Testis (tissue), 2 donors: ENCODE measurements at regions not wholly inside any gene's neighbourhood (a gene's known extent, or its start where the extent isn't known, plus 50 kb on each side); places are given as distances from the start of the nearest gene placed in this dataset.
"Not testable (repeated sequence)": the region's sequence is repeated elsewhere in the genome, so short reads cannot be mapped to it uniquely, and the experiment has no call there.

ENCODE experiments used
- CTCF ChIP-seq, 3 experiments: fragments of 450-650 bp in 2 of 3; fragments of 200-600 bp in 1 of 3; sonication (generic) in 1 of 3; IDR thresholded peaks; one replicate each; pipeline ENCODE4 v1.5.1; 2016 to 2019; ENCODE audit warnings: antibody characterized with exemption in 3 of 3, mild to moderate bottlenecking in 2 of 3, moderate library complexity in 1 of 3
- POLR2A ChIP-seq: fragments of 450-650 bp; IDR thresholded peaks from one replicate; pipeline ENCODE4 v1.6.1; 2017; ENCODE audit warnings: antibody characterized with exemption, mild to moderate bottlenecking, moderate library complexity

DNA sequence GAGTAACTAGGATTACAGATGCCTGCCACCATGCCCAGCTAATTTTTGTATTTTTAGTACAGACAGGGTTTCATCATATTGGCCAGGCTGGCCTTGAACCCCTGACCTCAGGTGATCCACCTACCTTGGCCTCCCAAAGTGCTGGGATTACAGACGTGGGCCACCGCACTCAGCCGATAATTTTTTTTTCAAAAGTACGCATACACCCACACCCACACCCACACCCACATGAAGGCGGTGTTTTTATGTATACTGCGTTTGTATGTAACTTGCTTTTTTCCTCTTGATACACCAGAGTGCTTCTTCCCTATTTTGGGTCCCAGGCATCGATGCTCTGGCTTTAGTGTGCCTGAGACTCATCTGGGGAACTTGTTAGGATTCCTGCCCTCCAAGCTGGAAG, 2932.3 kb downstream of the RPIA start:
- not testable (repeated sequence) for TF ChIP-seq CTCF (IDR thresholded peaks at IDR 0.05); POLR2A
